ENCODE measurements at regions not wholly inside any gene's neighbourhood (a gene's known extent, or its start where the extent isn't known, plus 50 kb on each side); places are given as distances from the start of the nearest gene placed in this dataset.

- DNase-seq = peak in 1 of 2 donors; percentile 56
Measured at GRCh38 chr16:86087896-86088230, 188.9 kb downstream of the IRF8 start.

DNA sequence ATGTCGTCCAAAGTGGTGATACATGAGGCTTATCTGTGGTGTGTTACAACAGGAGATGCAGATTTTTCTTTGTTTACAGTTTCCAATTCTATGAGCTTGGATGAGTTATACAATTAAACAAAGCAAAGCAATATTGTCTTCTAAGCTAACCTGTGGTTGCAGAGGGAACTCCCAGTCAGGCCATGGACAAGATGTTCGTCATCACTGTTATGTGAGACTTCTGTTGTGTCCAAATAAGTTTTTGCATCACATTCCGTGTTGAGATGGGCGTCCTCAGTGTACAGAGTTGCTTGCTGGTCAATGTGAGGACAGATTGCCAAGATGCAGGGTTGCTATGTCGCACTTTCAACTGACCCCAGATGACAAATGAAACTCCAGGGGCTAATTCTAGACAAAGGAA, 189.3 kb downstream of the IRF8 start:
- peak in 1 of 2 donors; percentile 5 for DNase-seq
- intact Hi-C loops (cut with DNase I) = no loop called here
- 52 to 57% methylated on average over 5 of the region's 5 CpGs for WGBS, 2 donors
- Histone ChIP-seq H3K4me1 (ENCODE audit: control insufficient read depth in 1 of 2, insufficient read depth in 2 of 2, low read length in 2 of 2) (no peaks in the 10 kb centered on the region), H3K9me3 (ENCODE audit: control insufficient read depth, low read length) (no peaks in the 10 kb centered on the region), H3K4me3 (ENCODE audit: low read length in 2 of 2) (no peak overlapping the region), H3K27ac (ENCODE audit: low read depth in 1 of 2, low read length in 2 of 2) (no peak overlapping the region), H3K27me3 (ENCODE audit: control insufficient read depth in 1 of 2, insufficient read depth in 2 of 2, low read length in 1 of 2) (no peaks in the 10 kb centered on the region), H3K36me3 (ENCODE audit: control insufficient read depth in 1 of 2, insufficient read depth in 2 of 2, low read length in 1 of 2) (no peaks in the 10 kb centered on the region)
- ATAC-seq (ENCODE audit: low FRiP score) = no peak

More at GRCh38 chr16:86087896-86088230, 188.9 kb downstream of the IRF8 start:
- 27 to 41% methylated on average over 11 of the region's 11 CpGs for WGBS, 2 donors
- H3K27ac ChIP-seq (ENCODE audit: low read depth in 1 of 2, low read length in 2 of 2) = no peak overlapping the region
- no peak for ATAC-seq (ENCODE audit: low FRiP score)
- H3K27me3 ChIP-seq (ENCODE audit: control insufficient read depth in 1 of 2, insufficient read depth in 2 of 2, low read length in 1 of 2) = no peaks in the 10 kb centered on the region
- no peaks in the 10 kb centered on the region for H3K36me3 ChIP-seq (ENCODE audit: control insufficient read depth in 1 of 2, insufficient read depth in 2 of 2, low read length in 1 of 2)
- no peak overlapping the region for H3K4me3 ChIP-seq (ENCODE audit: low read length in 2 of 2)
- H3K9me3 ChIP-seq (ENCODE audit: control insufficient read depth, low read length) = no peaks in the 10 kb centered on the region
- H3K4me1 ChIP-seq (ENCODE audit: control insufficient read depth in 1 of 2, insufficient read depth in 2 of 2, low read length in 2 of 2) = no peaks in the 10 kb centered on the region
- intact Hi-C loops (cut with DNase I) = no loop called here

DNA sequence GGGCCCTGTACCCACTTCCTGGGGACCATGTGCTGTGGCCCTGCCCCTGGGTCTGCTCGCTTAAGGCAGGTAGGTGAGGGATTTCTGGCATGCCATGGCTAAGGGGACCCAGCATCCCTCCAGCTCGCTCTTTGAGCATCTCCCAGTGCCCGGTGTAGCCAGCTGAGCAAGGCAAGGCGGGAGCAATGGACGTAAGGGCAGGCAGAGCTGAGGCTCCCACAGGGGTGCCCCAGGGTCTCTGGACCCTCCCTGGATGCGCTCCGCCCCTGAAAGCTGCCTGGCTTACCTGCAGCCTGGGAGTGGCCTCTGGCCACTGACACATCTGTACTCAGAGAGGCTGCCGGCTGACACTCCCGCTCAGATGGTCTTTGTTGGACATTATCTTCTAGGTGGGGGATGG, 189.9 kb downstream of the IRF8 start:
- peak in 1 of 2 donors; percentile 43 for DNase-seq
- 78 to 80% methylated on average over 9 of the region's 9 CpGs for WGBS, 2 donors
- Histone ChIP-seq H3K4me1 (ENCODE audit: control insufficient read depth in 1 of 2, insufficient read depth in 2 of 2, low read length in 2 of 2) (no peaks in the 10 kb centered on the region), H3K27ac (ENCODE audit: low read depth in 1 of 2, low read length in 2 of 2) (no peak overlapping the region), H3K36me3 (ENCODE audit: control insufficient read depth in 1 of 2, insufficient read depth in 2 of 2, low read length in 1 of 2) (no peaks in the 10 kb centered on the region), H3K9me3 (ENCODE audit: control insufficient read depth, low read length) (no peaks in the 10 kb centered on the region), H3K4me3 (ENCODE audit: low read length in 2 of 2) (no peak overlapping the region), H3K27me3 (ENCODE audit: control insufficient read depth in 1 of 2, insufficient read depth in 2 of 2, low read length in 1 of 2) (no peaks in the 10 kb centered on the region)
- intact Hi-C loops (cut with DNase I) = no loop called here
- ATAC-seq (ENCODE audit: low FRiP score) = no peak

GRCh38 chr16:86089334-86089900, 190.5 kb downstream of the IRF8 start:
- H3K36me3 ChIP-seq (ENCODE audit: control insufficient read depth in 1 of 2, insufficient read depth in 2 of 2, low read length in 1 of 2) = no peaks in the 10 kb centered on the region
- intact Hi-C loops (cut with DNase I) = no loop called here
- WGBS, 2 donors = 66 to 67% methylated on average over 14 of the region's 14 CpGs
- H3K4me1 ChIP-seq (ENCODE audit: control insufficient read depth in 1 of 2, insufficient read depth in 2 of 2, low read length in 2 of 2) = no peaks in the 10 kb centered on the region
- no peaks in the 10 kb centered on the region for H3K9me3 ChIP-seq (ENCODE audit: control insufficient read depth, low read length)
- DNase-seq (peak in 1 of 2 donors; percentile 44), ATAC-seq (ENCODE audit: low FRiP score) (no peak)
- H3K4me3 ChIP-seq (ENCODE audit: low read length in 2 of 2) = no peak overlapping the region
- no peaks in the 10 kb centered on the region for H3K27me3 ChIP-seq (ENCODE audit: control insufficient read depth in 1 of 2, insufficient read depth in 2 of 2, low read length in 1 of 2)
- no peak overlapping the region for H3K27ac ChIP-seq (ENCODE audit: low read depth in 1 of 2, low read length in 2 of 2)

- intact Hi-C loops (cut with DNase I) = no loop called here
- Histone ChIP-seq H3K27me3 (ENCODE audit: control insufficient read depth in 1 of 2, insufficient read depth in 2 of 2, low read length in 1 of 2) (no peaks in the 10 kb centered on the region), H3K4me1 (ENCODE audit: control insufficient read depth in 1 of 2, insufficient read depth in 2 of 2, low read length in 2 of 2) (no peaks in the 10 kb centered on the region), H3K9me3 (ENCODE audit: control insufficient read depth, low read length) (no peaks in the 10 kb centered on the region), H3K36me3 (ENCODE audit: control insufficient read depth in 1 of 2, insufficient read depth in 2 of 2, low read length in 1 of 2) (no peaks in the 10 kb centered on the region), H3K27ac (ENCODE audit: low read depth in 1 of 2, low read length in 2 of 2) (no peak overlapping the region), H3K4me3 (ENCODE audit: low read length in 2 of 2) (no peak overlapping the region)
- 53 to 63% methylated on average over 5 of the region's 5 CpGs for WGBS, 2 donors
- no peak for ATAC-seq (ENCODE audit: low FRiP score)
- DNase-seq = peak in 1 of 2 donors; percentile 33
Measured at GRCh38 chr16:86089991-86090390, 191.0 kb downstream of the IRF8 start.

GRCh38 chr16:86090461-86091170, 191.7 kb downstream of the IRF8 start:
- no peak overlapping the region for H3K4me3 ChIP-seq (ENCODE audit: low read length in 2 of 2)
- no peaks in the 10 kb centered on the region for H3K4me1 ChIP-seq (ENCODE audit: control insufficient read depth in 1 of 2, insufficient read depth in 2 of 2, low read length in 2 of 2)
- H3K27ac ChIP-seq (ENCODE audit: low read depth in 1 of 2, low read length in 2 of 2) = no peak overlapping the region
- no peaks in the 10 kb centered on the region for H3K9me3 ChIP-seq (ENCODE audit: control insufficient read depth, low read length)
- DNase-seq = peak in 1 of 2 donors; percentile 27
- 40 to 56% methylated on average over 9 of the region's 9 CpGs for WGBS, 2 donors
- ATAC-seq (ENCODE audit: low FRiP score) = no peak
- intact Hi-C loops (cut with DNase I) = no loop called here
- H3K27me3 ChIP-seq (ENCODE audit: control insufficient read depth in 1 of 2, insufficient read depth in 2 of 2, low read length in 1 of 2) = no peaks in the 10 kb centered on the region
- no peaks in the 10 kb centered on the region for H3K36me3 ChIP-seq (ENCODE audit: control insufficient read depth in 1 of 2, insufficient read depth in 2 of 2, low read length in 1 of 2)

- DNase-seq (peak in 1 of 2 donors; percentile 32), ATAC-seq (ENCODE audit: low FRiP score) (no peak)
- intact Hi-C loops (cut with DNase I) = no loop called here
- 92 to 93% methylated on average over 7 of the region's 7 CpGs for WGBS, 2 donors
- H3K4me1 ChIP-seq (ENCODE audit: control insufficient read depth in 1 of 2, insufficient read depth in 2 of 2, low read length in 2 of 2) = no peaks in the 10 kb centered on the region
- no peaks in the 10 kb centered on the region for H3K27me3 ChIP-seq (ENCODE audit: control insufficient read depth in 1 of 2, insufficient read depth in 2 of 2, low read length in 1 of 2)
- H3K27ac ChIP-seq (ENCODE audit: low read depth in 1 of 2, low read length in 2 of 2) = no peak overlapping the region
- H3K9me3 ChIP-seq (ENCODE audit: control insufficient read depth, low read length) = no peaks in the 10 kb centered on the region
- H3K36me3 ChIP-seq (ENCODE audit: control insufficient read depth in 1 of 2, insufficient read depth in 2 of 2, low read length in 1 of 2) = no peaks in the 10 kb centered on the region
- H3K4me3 ChIP-seq (ENCODE audit: low read length in 2 of 2) = no peak overlapping the region
Measured at GRCh38 chr16:86091976-86092375, 193.0 kb downstream of the IRF8 start.

DNA sequence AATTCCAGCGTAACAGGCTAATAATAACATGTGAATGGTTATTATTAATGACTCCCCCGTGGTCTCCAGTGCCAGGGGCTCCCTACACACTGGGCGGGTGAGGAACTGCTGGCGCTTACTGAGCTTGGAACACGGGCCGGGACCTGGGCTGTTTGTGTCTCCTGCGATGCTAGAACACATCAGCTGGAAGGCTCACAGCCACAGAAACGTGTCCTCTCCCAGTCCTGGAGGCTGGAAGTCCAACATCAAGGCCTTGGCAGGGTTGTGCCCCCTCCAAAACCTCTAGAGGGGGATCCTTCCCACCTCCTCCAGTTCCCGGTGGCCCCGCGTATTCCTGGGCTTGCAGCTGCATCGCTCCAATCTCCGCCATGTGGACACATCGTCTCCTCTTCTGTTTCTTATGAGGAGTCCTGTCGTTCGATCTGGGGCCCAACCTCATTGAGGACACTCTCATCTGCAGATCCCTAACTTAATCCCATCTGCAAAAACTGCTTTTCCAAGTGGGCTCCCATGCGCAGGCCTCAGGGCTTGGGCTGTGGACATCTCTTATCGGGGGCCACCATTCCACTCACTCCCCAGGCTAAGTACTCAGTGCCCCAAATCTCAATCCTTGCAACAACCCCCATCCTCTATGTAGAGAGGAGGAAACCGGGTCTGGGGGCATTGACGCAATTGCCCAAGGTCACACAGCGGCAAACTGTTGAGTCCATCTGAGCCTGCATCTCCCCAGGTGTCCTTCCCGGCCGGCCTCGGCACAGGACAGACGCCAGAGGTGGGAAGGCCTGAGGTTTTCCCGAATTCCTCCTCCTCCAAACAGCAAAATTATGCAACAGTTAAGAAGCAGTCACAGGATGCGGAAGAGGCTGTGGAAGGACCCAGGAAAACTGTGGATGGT, 193.9 kb downstream of the IRF8 start:
- no peak overlapping the region for H3K4me3 ChIP-seq (ENCODE audit: low read length in 2 of 2)
- H3K4me1 ChIP-seq (ENCODE audit: control insufficient read depth in 1 of 2, insufficient read depth in 2 of 2, low read length in 2 of 2) = no peaks in the 10 kb centered on the region
- no peaks in the 10 kb centered on the region for H3K9me3 ChIP-seq (ENCODE audit: control insufficient read depth, low read length)
- H3K36me3 ChIP-seq (ENCODE audit: control insufficient read depth in 1 of 2, insufficient read depth in 2 of 2, low read length in 1 of 2) = no peaks in the 10 kb centered on the region
- DNase-seq = peak in 1 of 2 donors; percentile 47
- 85 to 90% methylated on average over 27 of the region's 27 CpGs for WGBS, 2 donors
- H3K27ac ChIP-seq (ENCODE audit: low read depth in 1 of 2, low read length in 2 of 2) = no peak overlapping the region
- no peak for ATAC-seq (ENCODE audit: low FRiP score)
- intact Hi-C loops (cut with DNase I) = no loop called here
- H3K27me3 ChIP-seq (ENCODE audit: control insufficient read depth in 1 of 2, insufficient read depth in 2 of 2, low read length in 1 of 2) = no peaks in the 10 kb centered on the region
